Mesothelial cell of epicardium (in vitro differentiated cells): ENCODE measurements at regions not wholly inside any gene's neighbourhood (a gene's known extent, or its start where the extent isn't known, plus 50 kb on each side); places are given as distances from the start of the nearest gene placed in this dataset.

ENCODE experiments used
- DNase-seq, 2 experiments: peaks; one replicate each; pipeline ENCODE4 v3.0.0; 2021; ENCODE audit warnings: low spot score in 2 of 2; ENCODE audit not compliant: unreplicated experiment in 2 of 2
- H3K27ac Mint-ChIP-seq: 2 replicates; pipeline ENCODE4 v1.8.0; 2021; ENCODE audit warnings: mixed read lengths
- H3K27me3 Mint-ChIP-seq: 2 replicates; pipeline ENCODE4 v1.8.0; 2021; ENCODE audit warnings: low read depth, mixed read lengths
- H3K36me3 Mint-ChIP-seq: 2 replicates; pipeline ENCODE4 v1.8.0; 2021; ENCODE audit warnings: mixed read lengths
- H3K4me1 Mint-ChIP-seq: 2 replicates; pipeline ENCODE4 v1.8.0; 2021; ENCODE audit warnings: mixed read lengths
- H3K4me3 Mint-ChIP-seq: 2 replicates; pipeline ENCODE4 v1.8.0; 2021; ENCODE audit warnings: mild to moderate bottlenecking, moderate library complexity, mixed read lengths
- H3K9me3 Mint-ChIP-seq: 2 replicates; pipeline ENCODE4 v1.8.0; 2021; ENCODE audit warnings: mixed read lengths
- CTCF ChIP-seq: fragments of 200-600 bp; sonication (generic); IDR thresholded peaks from one replicate; pipeline ENCODE4 v1.5.0; 2021; ENCODE audit warnings: antibody characterized with exemption; ENCODE audit not compliant: unreplicated experiment

- Mint-ChIP-seq H3K9me3 (no peaks in the 10 kb centered on the region), H3K4me3 (no peak overlapping the region), H3K27me3 (no peaks in the 10 kb centered on the region), H3K36me3 (no peaks in the 10 kb centered on the region), H3K27ac (no peak overlapping the region), H3K4me1 (no peaks in the 10 kb centered on the region)
- no peak for TF ChIP-seq CTCF
- no peak for DNase-seq
Observed at GRCh38 chr1:80072563-80072962, 1066.0 kb upstream of the ADGRL4 start.

- H3K27me3 Mint-ChIP-seq: no peaks in the 10 kb centered on the region
- H3K27ac Mint-ChIP-seq: no peak overlapping the region
- H3K4me1 Mint-ChIP-seq: peaks cover 11% of the 10 kb centered on the region
- DNase-seq: no peak
- no peak overlapping the region for H3K4me3 Mint-ChIP-seq
- no peak for TF ChIP-seq CTCF
- no peaks in the 10 kb centered on the region for H3K9me3 Mint-ChIP-seq
- H3K36me3 Mint-ChIP-seq: no peaks in the 10 kb centered on the region
Observed at GRCh38 chr1:80066060-80066459, 1059.5 kb upstream of the ADGRL4 start.

- Mint-ChIP-seq H3K27ac (no peak overlapping the region), H3K4me1 (peaks cover 11% of the 10 kb centered on the region), H3K9me3 (no peaks in the 10 kb centered on the region), H3K4me3 (no peak overlapping the region), H3K27me3 (no peaks in the 10 kb centered on the region), H3K36me3 (no peaks in the 10 kb centered on the region)
- DNase-seq: no peak
- TF ChIP-seq CTCF: no peak
Observed at GRCh38 chr1:80064524-80064923, 1058.0 kb upstream of the ADGRL4 start.

GRCh38 chr1:80059940-80060339 lies 1053.4 kb upstream of the ADGRL4 start:
- Mint-ChIP-seq H3K27ac (no peak overlapping the region), H3K4me1 (no peaks in the 10 kb centered on the region), H3K27me3 (no peaks in the 10 kb centered on the region), H3K36me3 (no peaks in the 10 kb centered on the region), H3K9me3 (no peaks in the 10 kb centered on the region), H3K4me3 (no peak overlapping the region)
- TF ChIP-seq CTCF: no peak
- no peak for DNase-seq

GRCh38 chr1:80056179-80056578 lies 1049.6 kb upstream of the ADGRL4 start:
- Mint-ChIP-seq H3K27ac (no peak overlapping the region), H3K4me3 (no peak overlapping the region), H3K36me3 (no peaks in the 10 kb centered on the region), H3K4me1 (peaks cover 5% of the 10 kb centered on the region), H3K9me3 (peaks cover 14% of the 10 kb centered on the region), H3K27me3 (no peaks in the 10 kb centered on the region)
- DNase-seq: no peak
- no peak for TF ChIP-seq CTCF

- H3K4me1 Mint-ChIP-seq: peaks cover 5% of the 10 kb centered on the region
- no peaks in the 10 kb centered on the region for H3K27me3 Mint-ChIP-seq
- no peak overlapping the region for H3K27ac Mint-ChIP-seq
- DNase-seq: no peak
- no peak for TF ChIP-seq CTCF
- no peaks in the 10 kb centered on the region for H3K36me3 Mint-ChIP-seq
- peaks cover 20% of the 10 kb centered on the region for H3K9me3 Mint-ChIP-seq
- H3K4me3 Mint-ChIP-seq: no peak overlapping the region
Observed at GRCh38 chr1:80054129-80054528, 1047.6 kb upstream of the ADGRL4 start.
